Glomerular visceral epithelial cell (primary cell): ENCODE measurements at regions not wholly inside any gene's neighbourhood (a gene's known extent, or its start where the extent isn't known, plus 50 kb on each side); places are given as distances from the start of the nearest gene placed in this dataset.
"Not testable (repeated sequence)": the region's sequence is repeated elsewhere in the genome, so short reads cannot be mapped to it uniquely, and the experiment has no call there.

ENCODE experiments used
- DNase-seq: peaks from one replicate; pipeline ENCODE4 v3.0.0-alpha.2; 2016; ENCODE audit errors: extremely low spot score

- DNase-seq: no peak
Measured at GRCh38 chr10:63003816-63004453, 129.2 kb upstream of the NRBF2 start.

- DNase-seq: peak; percentile 47
Measured at GRCh38 chr10:62996925-62997324, 136.2 kb upstream of the NRBF2 start.

- no peak for DNase-seq
Measured at GRCh38 chr10:62996516-62996915, 136.6 kb upstream of the NRBF2 start.

- DNase-seq: peak; percentile 47
Measured at GRCh38 chr10:62993121-62993520, 140.0 kb upstream of the NRBF2 start.

- DNase-seq: peak; percentile 25
Measured at GRCh38 chr10:62992145-62992721, 140.9 kb upstream of the NRBF2 start.

- no peak for DNase-seq
Measured at GRCh38 chr10:62990126-62990525, 143.0 kb upstream of the NRBF2 start.

- peak; percentile 46 for DNase-seq
Measured at GRCh38 chr10:62985807-62986600, 147.1 kb upstream of the NRBF2 start.

GRCh38 chr10:62981096-62981495 is 152.0 kb upstream of the NRBF2 start:
- no peak for DNase-seq

- DNase-seq: peak; percentile 29
Measured at GRCh38 chr10:62980687-62981086, 152.4 kb upstream of the NRBF2 start.

GRCh38 chr10:62979921-62980320 is 153.2 kb upstream of the NRBF2 start:
- no peak for DNase-seq

- DNase-seq: no peak
Measured at GRCh38 chr10:62978482-62978881, 154.6 kb upstream of the NRBF2 start.

- DNase-seq: not testable (repeated sequence)
Measured at GRCh38 chr10:62974795-62975194, 158.3 kb upstream of the NRBF2 start.

- DNase-seq: no peak
Measured at GRCh38 chr10:62972103-62972502, 155.9 kb upstream of the EGR2 start.

GRCh38 chr10:62964026-62964425 is 147.9 kb upstream of the EGR2 start:
- DNase-seq: no peak

- no peak for DNase-seq
Measured at GRCh38 chr10:62961951-62962523, 145.9 kb upstream of the EGR2 start.

- peak; percentile 14 for DNase-seq
Measured at GRCh38 chr10:62960416-62960815, 144.2 kb upstream of the EGR2 start.

GRCh38 chr10:62959553-62959952 is 143.4 kb upstream of the EGR2 start:
- DNase-seq: no peak

- DNase-seq: no peak
Measured at GRCh38 chr10:62958980-62959379, 142.8 kb upstream of the EGR2 start.

- DNase-seq: no peak
Measured at GRCh38 chr10:62946278-62946677, 130.1 kb upstream of the EGR2 start.

- no peak for DNase-seq
Measured at GRCh38 chr10:62939698-62940097, 123.5 kb upstream of the EGR2 start.

GRCh38 chr10:62938672-62939071 is 122.5 kb upstream of the EGR2 start:
- no peak for DNase-seq

GRCh38 chr10:62937674-62938073 is 121.5 kb upstream of the EGR2 start:
- no peak for DNase-seq

GRCh38 chr10:62935022-62935421 is 118.9 kb upstream of the EGR2 start:
- no peak for DNase-seq
